NCI-H748 treated with DMSO at 0.1 percent for 48 hours (cell line): ENCODE measurements at regions not wholly inside any gene's neighbourhood (a gene's known extent, or its start where the extent isn't known, plus 50 kb on each side); places are given as distances from the start of the nearest gene placed in this dataset.

Experiments used
- DNase-seq: peaks from one replicate; lab custom pipeline; 2025; lab: John Stamatoyannopoulos, UW

GRCh38 chr2:175463589-175464310 lies 282.2 kb upstream of the ATP5MC3 start:
- DNase-seq: no peak

- no peak for DNase-seq
Observed at GRCh38 chr2:175463169-175463568, 281.7 kb upstream of the ATP5MC3 start.

GRCh38 chr2:175462246-175462645 lies 280.7 kb upstream of the ATP5MC3 start:
- no peak for DNase-seq

- peak; percentile 93 for DNase-seq
Observed at GRCh38 chr2:175461839-175462238, 280.3 kb upstream of the ATP5MC3 start.

- DNase-seq: no peak
Observed at GRCh38 chr2:175457895-175458448, 276.5 kb upstream of the ATP5MC3 start.

GRCh38 chr2:175454953-175455389 lies 273.5 kb upstream of the ATP5MC3 start:
- no peak for DNase-seq

GRCh38 chr2:175450029-175450760 lies 268.7 kb upstream of the ATP5MC3 start:
- no peak for DNase-seq

- no peak for DNase-seq
Observed at GRCh38 chr2:175449616-175450015, 268.1 kb upstream of the ATP5MC3 start.

GRCh38 chr2:175446201-175446600 lies 264.7 kb upstream of the ATP5MC3 start:
- DNase-seq: no peak

- no peak for DNase-seq
Observed at GRCh38 chr2:175445281-175445680, 263.8 kb upstream of the ATP5MC3 start.

- DNase-seq: peak; percentile 16
Observed at GRCh38 chr2:175442441-175442840, 260.9 kb upstream of the ATP5MC3 start.

- no peak for DNase-seq
Observed at GRCh38 chr2:175441181-175441761, 259.8 kb upstream of the ATP5MC3 start.

GRCh38 chr2:175439416-175439815 lies 257.9 kb upstream of the ATP5MC3 start:
- DNase-seq: no peak

GRCh38 chr2:175437167-175437566 lies 255.7 kb upstream of the ATP5MC3 start:
- no peak for DNase-seq

GRCh38 chr2:175436076-175436475 lies 254.6 kb upstream of the ATP5MC3 start:
- no peak for DNase-seq

- DNase-seq: no peak
Observed at GRCh38 chr2:175435012-175435411, 253.5 kb upstream of the ATP5MC3 start.

GRCh38 chr2:175432793-175433192 lies 251.3 kb upstream of the ATP5MC3 start:
- DNase-seq: no peak

GRCh38 chr2:175432021-175432420 lies 250.5 kb upstream of the ATP5MC3 start:
- DNase-seq: peak; percentile 93

- peak; percentile 72 for DNase-seq
Observed at GRCh38 chr2:175431101-175431946, 249.8 kb upstream of the ATP5MC3 start.

GRCh38 chr2:175430236-175430635 lies 248.7 kb upstream of the ATP5MC3 start:
- no peak for DNase-seq

- no peak for DNase-seq
Observed at GRCh38 chr2:175418224-175418835, 236.8 kb upstream of the ATP5MC3 start.
